Keratinocyte (primary cell): ENCODE measurements at regions not wholly inside any gene's neighbourhood (a gene's known extent, or its start where the extent isn't known, plus 50 kb on each side); places are given as distances from the start of the nearest gene placed in this dataset.

Experiments used
- EZH2 ChIP-seq: IDR thresholded peaks from one replicate; pipeline ENCODE4 v1.6.1; 2012; ENCODE audit warnings: inconsistent platforms, mild to moderate bottlenecking, low read length, moderate library complexity
- TF ChIP-seq, protein P1 (sequence below), 3 experiments: IDR thresholded peaks in 1 of 3; conservative IDR thresholded peaks in 1 of 3; optimal IDR thresholded peaks in 1 of 3; 2 replicates in 2 of 3; 3 replicates in 1 of 3; pipeline versions ENCODE3 to v1.5.1; 2011; ENCODE audit warnings: low read length in 3 of 3, mild to moderate bottlenecking in 3 of 3, moderate library complexity in 2 of 3, control low read depth in 1 of 3, inconsistent platforms in 1 of 3; ENCODE audit not compliant: insufficient read depth in 2 of 3; ENCODE audit errors: extremely low read depth in 1 of 3

DNA sequence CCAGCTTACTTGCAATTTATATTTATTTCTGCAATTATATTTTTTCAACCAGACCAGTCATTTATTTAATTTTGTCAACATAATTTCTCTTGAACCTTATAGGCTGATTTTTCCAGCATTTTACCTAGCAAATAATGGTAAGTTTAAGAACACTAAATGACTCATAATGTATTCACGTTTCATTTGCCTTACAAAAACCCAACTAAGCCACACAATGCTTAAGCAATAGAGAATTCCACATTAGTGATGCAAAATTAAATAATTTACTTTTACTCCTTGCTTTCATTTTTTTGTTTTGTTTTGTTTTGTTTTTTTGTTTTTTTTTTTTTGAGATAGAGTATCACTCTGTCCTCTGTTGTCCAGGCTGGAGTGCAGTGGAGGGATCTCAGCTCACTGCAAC is 110.4 kb upstream of the VRK2 start:
- no peak for TF ChIP-seq EZH2
- TF ChIP-seq, protein P1, sequence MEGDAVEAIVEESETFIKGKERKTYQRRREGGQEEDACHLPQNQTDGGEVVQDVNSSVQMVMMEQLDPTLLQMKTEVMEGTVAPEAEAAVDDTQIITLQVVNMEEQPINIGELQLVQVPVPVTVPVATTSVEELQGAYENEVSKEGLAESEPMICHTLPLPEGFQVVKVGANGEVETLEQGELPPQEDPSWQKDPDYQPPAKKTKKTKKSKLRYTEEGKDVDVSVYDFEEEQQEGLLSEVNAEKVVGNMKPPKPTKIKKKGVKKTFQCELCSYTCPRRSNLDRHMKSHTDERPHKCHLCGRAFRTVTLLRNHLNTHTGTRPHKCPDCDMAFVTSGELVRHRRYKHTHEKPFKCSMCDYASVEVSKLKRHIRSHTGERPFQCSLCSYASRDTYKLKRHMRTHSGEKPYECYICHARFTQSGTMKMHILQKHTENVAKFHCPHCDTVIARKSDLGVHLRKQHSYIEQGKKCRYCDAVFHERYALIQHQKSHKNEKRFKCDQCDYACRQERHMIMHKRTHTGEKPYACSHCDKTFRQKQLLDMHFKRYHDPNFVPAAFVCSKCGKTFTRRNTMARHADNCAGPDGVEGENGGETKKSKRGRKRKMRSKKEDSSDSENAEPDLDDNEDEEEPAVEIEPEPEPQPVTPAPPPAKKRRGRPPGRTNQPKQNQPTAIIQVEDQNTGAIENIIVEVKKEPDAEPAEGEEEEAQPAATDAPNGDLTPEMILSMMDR (optimal IDR thresholded peaks at IDR 0.05 in 1 of 3, IDR thresholded peaks at IDR 0.05 in 1 of 3, conservative IDR thresholded peaks at IDR 0.05 in 1 of 3; ENCODE audit: extremely low read depth in 1 of 3, insufficient read depth in 2 of 3, low read length in 3 of 3): no peak
